Transverse colon (tissue), 4 donors: ENCODE measurements at regions not wholly inside any gene's neighbourhood (a gene's known extent, or its start where the extent isn't known, plus 50 kb on each side); places are given as distances from the start of the nearest gene placed in this dataset.

Source experiments
- DNase-seq: peaks from one replicate; pipeline ENCODE4 v3.0.0-alpha.2; 2019
- H3K27ac ChIP-seq, 4 donors: fragments of 200-600 bp; sonication (generic); 2 replicates each; pipeline ENCODE4 v1.5.1; 2016 to 2018; ENCODE audit warnings: inconsistent platforms in 4 of 4
- H3K27me3 ChIP-seq: fragments of 200-600 bp; sonication (generic); 2 replicates; pipeline ENCODE4 v1.5.1; 2017; ENCODE audit warnings: inconsistent platforms
- H3K36me3 ChIP-seq, 4 donors: fragments of 200-600 bp; sonication (generic); 2 replicates each; pipeline ENCODE4 v1.5.1; 2017 to 2019; ENCODE audit warnings: inconsistent platforms in 4 of 4
- H3K4me1 ChIP-seq, 4 donors: fragments of 200-600 bp; sonication (generic); 2 replicates each; pipeline ENCODE4 v1.5.1; 2017 to 2020; ENCODE audit warnings: inconsistent platforms in 4 of 4
- H3K4me3 ChIP-seq, 4 donors: fragments of 200-600 bp; sonication (generic); 1 replicate in 1 of 4; 2 replicates in 3 of 4; pipeline versions ENCODE4 v1.5.1 to v1.6.1; 2017 to 2019; ENCODE audit warnings: inconsistent platforms in 4 of 4
- H3K9me3 ChIP-seq, 2 donors: fragments of 200-600 bp; sonication (generic); 2 replicates each; pipeline ENCODE4 v1.5.1; 2017 to 2019; ENCODE audit warnings: inconsistent platforms in 2 of 2
- EP300 ChIP-seq: sonication (generic); formaldehyde crosslinking; IDR thresholded peaks from one replicate; pipeline ENCODE4 v1.6.1; 2017; ENCODE audit warnings: antibody characterized with exemption, low read depth
- POLR2A ChIP-seq: fragments of 450-650 bp; IDR thresholded peaks from one replicate; pipeline ENCODE4 v1.6.1; 2016; ENCODE audit warnings: antibody characterized with exemption, mild to moderate bottlenecking, moderate library complexity
- POLR2AphosphoS5 ChIP-seq, 3 donors: sonication (generic); formaldehyde crosslinking; IDR thresholded peaks; one replicate each; pipeline ENCODE4 v1.6.1; 2016; ENCODE audit warnings: antibody characterized with exemption in 3 of 3
- WGBS, 2 donors: methylation state at CpG; one replicate each; pipeline ENCODE4 v1.1.5; 2018; ENCODE audit warnings: low coverage in 1 of 2; 5-methylcytosine and 5-hydroxymethylcytosine counted together
- in situ Hi-C, 4 donors: fragments of 200-750 bp; cut with MboI; loops; one replicate each; pipeline versions ENCODE4 v1.15.0 to v1.15.1; 2017; ENCODE audit warnings: low sequenced_read_pairs in 3 of 4, low pct_ligation_motif_present in 1 of 4, low pct_unique_long_range_greater_than_20kb in 1 of 4
- intact Hi-C: fragments of 100-400 bp; cut with DNase I; formaldehyde crosslinking; loops from one replicate; pipeline ENCODE4 v1.15.1; 2023; ENCODE audit warnings: low total_unique reads
- TF ChIP-seq, protein P1 (sequence below), 5 experiments: fragments of 200-600 bp in 3 of 5; fragments of 450-650 bp in 2 of 5; sonication (generic) in 3 of 5; IDR thresholded peaks; 1 replicate in 2 of 5; 2 replicates in 3 of 5; pipeline ENCODE4 v1.5.1; 2016 to 2017; ENCODE audit warnings: antibody characterized with exemption in 5 of 5, inconsistent platforms in 3 of 5, mild to moderate bottlenecking in 2 of 5, moderate library complexity in 1 of 5

DNA sequence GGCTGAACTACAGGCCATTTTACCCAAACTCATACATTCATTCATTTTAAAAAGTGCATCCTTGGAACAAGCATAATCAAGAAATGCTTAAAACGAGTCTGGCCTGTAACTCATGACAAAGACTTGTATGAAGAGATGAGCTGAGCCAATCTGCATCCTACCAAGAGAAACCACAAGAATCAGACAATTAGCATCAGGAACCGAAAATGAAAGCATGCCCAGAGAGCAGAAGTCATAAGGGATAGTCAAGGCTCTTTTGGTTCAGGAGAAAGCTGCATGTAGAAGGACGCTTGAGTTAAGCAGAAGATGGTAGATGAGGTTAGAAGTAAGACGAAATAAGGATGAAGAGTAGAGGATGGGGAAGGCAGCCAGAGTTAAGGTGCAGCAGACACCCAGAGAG, 137.0 kb upstream of the CTNNA2 start:
- H3K36me3 ChIP-seq: no peaks in the 10 kb centered on the region
- no peak overlapping the region for H3K27ac ChIP-seq
- in situ Hi-C loops: no loop called here
- no peak for DNase-seq
- 65 to 75% methylated on average over 4 of the region's 4 CpGs for WGBS, 2 donors
- intact Hi-C loops: no loop called here
- no peaks in the 10 kb centered on the region for H3K4me1 ChIP-seq
- no peak for TF ChIP-seq POLR2AphosphoS5 (IDR thresholded peaks at IDR 0.05)
- no peak for TF ChIP-seq EP300
- TF ChIP-seq POLR2A: no peak
- TF ChIP-seq, protein P1, sequence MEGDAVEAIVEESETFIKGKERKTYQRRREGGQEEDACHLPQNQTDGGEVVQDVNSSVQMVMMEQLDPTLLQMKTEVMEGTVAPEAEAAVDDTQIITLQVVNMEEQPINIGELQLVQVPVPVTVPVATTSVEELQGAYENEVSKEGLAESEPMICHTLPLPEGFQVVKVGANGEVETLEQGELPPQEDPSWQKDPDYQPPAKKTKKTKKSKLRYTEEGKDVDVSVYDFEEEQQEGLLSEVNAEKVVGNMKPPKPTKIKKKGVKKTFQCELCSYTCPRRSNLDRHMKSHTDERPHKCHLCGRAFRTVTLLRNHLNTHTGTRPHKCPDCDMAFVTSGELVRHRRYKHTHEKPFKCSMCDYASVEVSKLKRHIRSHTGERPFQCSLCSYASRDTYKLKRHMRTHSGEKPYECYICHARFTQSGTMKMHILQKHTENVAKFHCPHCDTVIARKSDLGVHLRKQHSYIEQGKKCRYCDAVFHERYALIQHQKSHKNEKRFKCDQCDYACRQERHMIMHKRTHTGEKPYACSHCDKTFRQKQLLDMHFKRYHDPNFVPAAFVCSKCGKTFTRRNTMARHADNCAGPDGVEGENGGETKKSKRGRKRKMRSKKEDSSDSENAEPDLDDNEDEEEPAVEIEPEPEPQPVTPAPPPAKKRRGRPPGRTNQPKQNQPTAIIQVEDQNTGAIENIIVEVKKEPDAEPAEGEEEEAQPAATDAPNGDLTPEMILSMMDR (IDR thresholded peaks at IDR 0.05): no peak
- H3K27me3 ChIP-seq: no peaks in the 10 kb centered on the region
- no peaks in the 10 kb centered on the region for H3K9me3 ChIP-seq
- H3K4me3 ChIP-seq: no peak overlapping the region

DNA sequence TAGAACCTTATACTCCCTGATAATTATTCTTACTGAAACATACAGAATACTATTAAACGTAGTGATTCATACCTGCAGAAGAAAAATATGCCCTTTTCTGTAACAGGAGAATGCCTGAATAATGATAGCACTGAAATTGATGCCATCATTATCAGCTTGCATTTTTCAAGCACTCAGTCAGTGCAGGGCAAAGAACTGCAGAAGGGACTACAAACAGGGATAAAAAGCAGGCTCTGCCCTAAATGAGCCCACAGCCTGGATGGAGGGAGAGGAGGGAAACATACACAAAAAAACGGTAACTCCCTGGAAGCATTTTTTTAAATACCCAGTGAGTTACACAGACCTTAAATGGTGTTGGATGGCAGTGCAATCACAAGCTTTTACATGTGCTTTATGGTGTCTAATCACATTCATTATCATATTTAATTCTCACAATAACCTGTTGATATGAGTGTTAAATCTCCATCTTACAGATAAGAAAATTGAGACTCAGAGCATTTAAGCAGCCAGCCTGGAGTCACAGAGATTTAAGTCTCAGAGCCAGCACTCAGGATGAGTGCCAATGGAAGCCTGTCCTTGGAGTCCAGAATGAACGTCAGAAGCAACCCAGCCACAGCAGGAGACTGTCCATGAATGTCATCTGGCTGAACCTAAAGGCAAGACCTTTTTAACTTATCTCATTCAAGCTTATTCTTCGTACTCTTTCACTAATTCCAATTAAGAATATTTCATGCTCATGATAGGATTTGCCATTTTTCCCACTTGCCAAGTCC, 139.3 kb upstream of the CTNNA2 start:
- no peaks in the 10 kb centered on the region for H3K27me3 ChIP-seq
- in situ Hi-C loops: no loop called here
- TF ChIP-seq POLR2AphosphoS5 (IDR thresholded peaks at IDR 0.05) (no peak), EP300 (no peak), POLR2A (no peak)
- TF ChIP-seq, protein P1 (IDR thresholded peaks at IDR 0.05): no peak
- no peak overlapping the region for H3K27ac ChIP-seq
- no peaks in the 10 kb centered on the region for H3K36me3 ChIP-seq
- intact Hi-C loops: no loop called here
- DNase-seq: no peak
- no peak overlapping the region for H3K4me3 ChIP-seq
- 29 to 51% methylated on average over 3 to 4 of the region's 4 CpGs for WGBS, 2 donors
- no peaks in the 10 kb centered on the region for H3K4me1 ChIP-seq
- no peaks in the 10 kb centered on the region for H3K9me3 ChIP-seq

DNA sequence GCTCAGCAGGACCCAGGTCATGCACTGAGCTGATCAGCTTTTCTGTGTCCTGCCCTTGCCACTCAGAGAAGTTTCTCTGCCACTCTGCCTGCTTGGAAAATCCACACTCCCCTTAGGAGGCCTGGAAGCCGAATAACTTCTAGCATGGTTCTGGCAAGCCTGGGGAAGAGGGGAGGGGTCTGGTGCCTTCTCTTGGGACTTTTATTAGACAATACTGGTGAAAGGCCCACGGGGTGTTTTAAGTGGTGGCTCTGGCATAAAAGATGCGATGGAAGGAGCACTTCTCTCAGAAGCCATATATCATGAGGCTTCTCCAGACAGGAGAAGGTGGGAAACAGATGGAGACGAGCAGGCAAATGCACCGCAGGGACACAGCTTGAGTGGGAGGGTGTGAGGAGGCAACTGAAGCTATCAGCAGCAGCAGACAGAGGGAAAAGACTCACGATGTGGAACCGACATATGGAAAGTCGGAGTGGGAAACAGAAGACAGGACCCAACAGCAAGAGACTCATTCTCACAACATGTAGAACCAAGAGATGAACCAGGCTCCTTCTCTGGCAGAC, 141.8 kb upstream of the CTNNA2 start:
- no peak overlapping the region for H3K27ac ChIP-seq
- no peaks in the 10 kb centered on the region for H3K4me1 ChIP-seq
- H3K4me3 ChIP-seq: no peak overlapping the region
- 53 to 58% methylated on average over 7 to 8 of the region's 8 CpGs for WGBS, 2 donors
- H3K27me3 ChIP-seq: no peaks in the 10 kb centered on the region
- DNase-seq: no peak
- TF ChIP-seq EP300 (no peak), POLR2A (no peak), POLR2AphosphoS5 (IDR thresholded peaks at IDR 0.05) (no peak)
- TF ChIP-seq, protein P1 (IDR thresholded peaks at IDR 0.05): no peak
- H3K36me3 ChIP-seq: no peaks in the 10 kb centered on the region
- intact Hi-C loops: no loop called here
- in situ Hi-C loops: no loop called here
- no peaks in the 10 kb centered on the region for H3K9me3 ChIP-seq

DNA sequence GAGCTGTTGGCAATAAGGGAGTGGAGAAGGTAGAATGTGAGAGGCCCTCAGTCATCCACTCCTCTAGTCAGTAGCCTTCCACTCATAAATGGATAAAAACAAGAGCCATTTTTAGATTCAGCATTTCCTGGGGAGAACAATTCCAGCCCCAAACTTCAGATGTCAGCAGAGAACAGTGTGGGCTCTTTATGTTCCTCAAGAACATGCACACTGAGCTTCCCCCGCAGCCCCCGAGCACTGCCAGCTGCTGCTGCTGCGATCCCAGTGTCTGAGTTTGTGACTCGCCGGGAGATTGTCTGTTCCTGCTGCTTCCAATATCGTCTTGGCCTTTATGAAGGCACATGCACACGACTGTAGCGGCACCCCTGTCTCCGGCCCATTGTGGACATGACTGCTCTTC, 143.7 kb upstream of the CTNNA2 start:
- Histone ChIP-seq H3K36me3 (no peaks in the 10 kb centered on the region), H3K4me3 (no peak overlapping the region), H3K27me3 (no peaks in the 10 kb centered on the region), H3K4me1 (no peaks in the 10 kb centered on the region), H3K9me3 (no peaks in the 10 kb centered on the region), H3K27ac (no peak overlapping the region)
- WGBS, 2 donors: 80% methylated on average over 9 of the region's 9 CpGs; no CpG with 5 or more reads in 1 of the 2 donors
- TF ChIP-seq POLR2AphosphoS5 (IDR thresholded peaks at IDR 0.05) (no peak), EP300 (no peak)
- DNase-seq: no peak
- in situ Hi-C loops: no loop called here
- intact Hi-C loops: no loop called here
